ENCODE measurements at regions not wholly inside any gene's neighbourhood (a gene's known extent, or its start where the extent isn't known, plus 50 kb on each side); places are given as distances from the start of the nearest gene placed in this dataset.

DNA sequence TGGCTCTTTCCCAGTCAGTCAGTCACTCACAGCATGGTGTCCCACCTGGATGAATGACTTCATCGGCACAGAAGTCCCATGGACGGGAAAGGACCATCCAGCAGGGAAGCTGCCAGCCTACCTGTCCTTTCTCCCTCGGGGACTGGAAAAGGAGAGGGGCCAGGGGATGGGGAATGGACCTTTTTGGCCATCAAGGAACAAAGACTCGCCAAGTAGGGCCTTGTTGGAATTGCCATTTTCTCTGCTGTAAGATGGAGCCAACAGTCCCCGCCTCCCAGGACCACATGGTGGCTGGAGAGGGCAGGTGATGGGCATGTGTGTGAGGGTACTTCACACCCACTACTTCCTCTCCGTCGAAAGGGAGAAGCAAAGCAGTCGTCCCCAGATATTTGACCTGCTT lies 67.8 kb upstream of the LHX1 start:
- DNase-seq, result no peak

DNA sequence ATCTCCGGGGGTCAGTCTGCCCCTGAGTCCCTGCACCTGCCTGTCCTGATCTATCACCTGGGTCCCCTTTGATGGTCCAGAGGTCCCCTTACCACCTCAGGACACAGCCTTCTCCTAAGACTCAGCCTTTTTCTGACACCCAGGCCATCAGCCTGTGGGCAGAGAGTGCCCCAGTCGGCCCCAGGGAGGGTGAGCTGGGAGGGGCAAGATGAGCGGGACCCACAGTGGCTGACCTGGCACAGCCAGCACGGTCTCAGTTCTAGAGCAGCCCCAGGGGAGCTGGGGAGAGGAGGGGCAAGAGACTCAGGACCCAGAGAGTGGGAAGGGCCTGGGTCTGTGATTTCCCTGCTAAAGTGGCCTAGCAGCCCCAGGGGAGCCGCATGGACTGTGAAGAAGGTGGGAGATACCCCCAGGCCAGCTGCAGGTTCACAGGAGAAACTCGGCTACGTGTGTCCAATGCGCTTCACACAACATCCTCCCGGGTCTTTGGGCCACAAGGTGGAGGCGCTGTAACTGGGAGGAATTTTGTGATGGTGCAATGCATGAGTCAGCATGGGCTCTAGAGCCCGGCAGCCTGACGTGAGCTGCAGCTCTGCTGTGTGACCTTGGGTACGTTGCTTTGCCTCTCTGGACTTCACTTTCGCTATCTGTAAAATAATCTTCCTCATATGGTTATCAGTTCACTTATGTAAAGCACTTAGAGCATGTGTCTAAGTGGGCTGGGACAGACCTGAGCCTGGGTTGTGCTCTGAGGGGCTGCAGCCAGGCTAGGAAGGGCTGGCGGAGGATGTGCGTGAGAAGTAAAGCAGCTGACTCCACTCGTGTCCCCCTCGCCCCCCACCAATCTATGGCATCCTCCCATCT lies 67.2 kb upstream of the LHX1 start:
- no peak for DNase-seq

DNA sequence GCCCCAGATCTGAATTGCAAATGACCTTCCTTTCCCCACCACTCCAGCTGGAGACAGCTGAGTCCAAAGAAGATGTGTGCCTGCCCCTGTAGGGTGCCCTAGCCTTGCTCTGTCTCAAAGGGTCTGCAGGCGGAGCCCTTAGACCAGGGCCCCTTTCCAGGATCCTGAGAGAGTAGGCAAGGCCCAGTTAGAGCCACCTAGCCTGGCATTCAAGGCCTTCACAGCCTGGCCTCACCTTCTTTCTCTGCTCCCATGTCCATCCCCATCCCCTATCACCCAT lies 66.6 kb upstream of the LHX1 start:
- no peak for DNase-seq

DNA sequence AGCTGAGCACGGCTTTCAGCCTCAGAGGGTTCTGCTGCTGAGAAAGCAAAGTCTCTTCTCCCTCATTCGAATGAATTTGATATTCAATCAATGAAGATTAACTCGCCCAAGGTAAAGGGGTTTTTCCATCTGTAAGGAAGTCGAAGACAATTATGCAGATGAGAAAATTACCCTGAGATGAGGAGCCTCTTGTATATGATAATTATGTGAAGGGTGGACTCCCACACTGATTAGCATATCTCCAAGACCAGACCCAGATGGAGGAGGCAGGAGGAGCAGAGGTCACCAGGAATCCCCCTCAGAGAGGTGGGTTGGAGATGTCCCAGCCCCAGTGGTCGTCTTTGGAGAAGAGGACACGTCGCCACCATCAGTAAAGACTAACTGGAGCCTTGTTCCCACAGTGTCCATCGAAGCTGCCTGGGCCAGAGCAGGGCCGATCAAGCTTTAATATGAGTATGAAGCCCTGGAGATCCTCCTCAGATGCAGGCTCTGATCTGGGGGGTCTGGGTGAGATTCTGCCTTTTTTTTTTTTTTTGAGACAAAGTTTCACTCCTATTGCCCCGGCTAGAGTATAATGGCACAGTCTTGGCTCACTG lies 61.5 kb upstream of the LHX1 start:
- DNase-seq, result no peak

DNA sequence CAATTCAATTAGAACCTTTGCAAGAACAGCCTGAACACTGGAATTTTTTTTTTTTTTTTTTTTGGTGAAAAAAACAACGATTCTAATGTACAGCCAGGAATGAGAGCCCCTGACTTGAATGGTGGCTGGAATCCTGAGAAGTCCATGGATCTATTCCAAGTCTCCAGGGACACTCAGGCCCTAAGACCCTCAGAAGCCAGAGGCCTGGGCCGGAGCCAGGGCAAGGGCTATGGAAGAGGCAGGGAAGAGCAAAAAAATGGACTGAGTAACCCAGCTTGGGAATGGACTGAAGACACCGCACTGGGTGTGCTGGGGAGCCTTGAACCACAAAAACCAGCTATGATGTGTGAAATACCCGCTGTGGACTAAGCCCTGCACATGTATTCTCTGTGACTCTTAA lies 60.3 kb upstream of the LHX1 start:
- no peak for DNase-seq

DNA sequence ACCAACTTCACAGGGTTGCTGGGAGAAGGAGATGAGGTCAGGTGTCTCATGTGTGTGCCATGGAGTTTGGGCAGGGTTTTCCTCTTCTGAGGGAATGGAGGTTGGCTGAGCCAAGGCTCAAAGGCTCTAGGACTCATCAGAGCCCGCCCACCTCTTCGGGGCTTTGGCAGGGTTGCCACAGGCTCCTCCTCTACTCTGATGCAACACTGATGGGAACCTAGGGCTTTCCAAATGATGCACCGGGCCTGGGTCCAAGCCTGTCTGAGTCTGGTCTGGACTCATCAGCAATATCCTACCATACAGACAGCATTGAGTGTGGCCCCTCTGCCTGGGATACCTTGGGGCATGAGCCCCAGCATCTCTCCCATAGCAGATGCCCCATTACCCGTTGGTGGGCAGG lies 59.5 kb upstream of the LHX1 start:
- no peak for DNase-seq

DNA sequence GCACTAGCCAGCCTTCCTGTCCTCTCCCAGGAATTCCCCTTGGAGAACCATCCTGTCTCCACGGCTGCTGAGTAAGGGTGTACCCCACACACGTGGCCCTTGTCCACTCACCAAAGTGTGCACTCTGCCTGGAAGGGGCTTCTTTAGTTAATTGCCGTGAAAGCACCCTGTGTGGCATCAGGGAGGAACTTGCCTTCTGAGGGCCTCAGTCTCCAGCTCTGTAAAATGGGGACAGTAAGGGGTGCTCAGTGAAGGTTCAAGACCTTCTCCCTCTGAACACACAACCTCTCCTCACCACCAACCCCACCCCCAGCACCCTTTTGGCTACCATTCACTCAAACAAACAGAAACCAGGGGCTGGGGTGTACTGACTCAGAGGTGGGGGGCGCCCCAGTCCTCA lies 59.1 kb upstream of the LHX1 start:
- no peak for DNase-seq

DNA sequence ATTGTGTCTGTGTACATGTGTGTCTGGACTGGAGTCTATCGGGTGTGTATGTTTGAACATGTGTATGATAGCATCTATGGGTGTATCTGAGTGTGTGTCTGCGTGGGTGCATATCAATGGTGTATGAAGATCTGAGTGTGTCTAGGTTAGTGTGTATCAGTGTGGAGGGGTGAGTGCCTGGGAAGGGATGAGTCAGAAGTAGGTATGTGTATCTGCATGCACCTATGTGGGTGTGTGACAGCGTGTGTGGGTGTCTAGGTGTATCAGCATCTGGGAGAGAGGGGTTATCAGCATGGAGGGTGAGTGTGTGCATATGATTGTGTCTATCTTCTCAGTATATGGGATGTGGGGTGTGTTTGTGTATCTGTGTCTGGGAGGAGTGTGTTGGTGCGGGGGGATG lies 58.2 kb upstream of the LHX1 start:
- no peak for DNase-seq

DNA sequence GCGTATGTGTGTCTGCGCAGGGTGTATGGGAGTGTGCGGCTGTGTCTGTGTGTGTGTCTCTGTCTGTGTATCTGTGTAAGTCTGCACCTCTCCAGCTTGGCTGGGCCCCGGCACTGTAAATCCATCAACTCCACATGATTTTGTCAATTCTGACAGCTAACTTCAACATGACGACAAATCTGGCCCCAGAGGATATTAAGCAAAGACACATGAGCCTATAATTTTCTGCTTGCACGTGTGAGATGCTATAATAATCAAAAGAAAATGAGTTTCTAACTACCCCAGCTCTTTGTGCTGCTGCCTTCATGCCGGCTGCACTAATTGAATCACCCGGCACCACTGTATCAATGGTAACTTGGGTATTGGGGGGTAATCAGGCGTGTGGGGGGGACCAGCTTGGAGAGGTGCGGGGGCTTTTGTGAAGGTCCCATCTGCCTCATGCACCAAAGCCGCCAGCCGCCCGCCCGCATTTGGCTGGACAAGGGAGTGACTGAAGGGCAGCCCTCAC lies 57.6 kb upstream of the LHX1 start:
- DNase-seq, result no peak

DNA sequence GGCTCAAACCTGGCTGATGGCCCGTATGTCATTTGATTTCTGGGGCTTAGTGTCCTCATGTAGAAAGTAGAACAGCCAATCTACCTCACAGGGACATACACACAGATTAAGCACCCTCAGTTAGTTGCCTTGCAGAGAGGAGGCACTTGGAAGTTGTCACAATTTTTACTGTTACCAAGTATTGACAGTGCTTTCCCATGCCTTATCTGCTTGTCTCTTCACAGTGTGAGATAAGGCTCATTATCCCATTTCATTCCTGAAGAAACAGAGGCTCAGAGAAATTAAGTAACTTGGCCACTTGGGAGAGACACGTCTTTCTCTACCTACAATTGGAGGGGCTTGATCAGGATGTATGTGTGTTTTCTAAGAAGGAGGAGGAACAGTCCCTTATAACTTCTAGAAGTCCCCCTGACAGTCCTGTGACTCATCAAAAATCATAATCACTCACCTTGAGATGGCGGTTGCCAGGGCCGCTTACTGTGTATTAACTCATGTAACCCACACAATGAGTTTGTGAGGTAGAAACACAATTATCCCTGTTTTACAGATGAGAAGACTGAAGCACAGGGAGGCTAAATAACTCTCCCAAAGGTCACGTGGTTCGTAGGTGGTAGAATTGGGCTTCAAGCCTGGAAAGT lies 56.9 kb upstream of the LHX1 start:
- DNase-seq, result no peak

DNA sequence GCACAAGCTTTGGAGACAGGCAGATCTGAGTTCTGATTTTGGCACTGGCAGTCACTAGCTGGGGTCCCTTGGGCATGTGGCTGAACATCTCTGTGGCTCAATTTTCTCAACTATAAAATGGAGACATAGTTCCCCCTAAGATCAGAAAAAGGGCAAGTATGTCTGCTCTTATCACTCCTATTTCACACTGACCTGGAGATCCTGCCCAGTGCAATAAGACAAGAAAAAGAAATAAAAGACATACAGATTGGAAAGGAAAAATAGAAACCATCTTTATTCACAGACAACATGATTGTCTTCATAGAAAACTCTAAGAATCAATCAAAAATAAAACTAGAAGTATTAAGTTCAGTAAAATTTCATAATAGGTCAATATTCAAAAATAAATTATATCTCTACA lies 56.0 kb upstream of the LHX1 start:
- no peak for DNase-seq

DNA sequence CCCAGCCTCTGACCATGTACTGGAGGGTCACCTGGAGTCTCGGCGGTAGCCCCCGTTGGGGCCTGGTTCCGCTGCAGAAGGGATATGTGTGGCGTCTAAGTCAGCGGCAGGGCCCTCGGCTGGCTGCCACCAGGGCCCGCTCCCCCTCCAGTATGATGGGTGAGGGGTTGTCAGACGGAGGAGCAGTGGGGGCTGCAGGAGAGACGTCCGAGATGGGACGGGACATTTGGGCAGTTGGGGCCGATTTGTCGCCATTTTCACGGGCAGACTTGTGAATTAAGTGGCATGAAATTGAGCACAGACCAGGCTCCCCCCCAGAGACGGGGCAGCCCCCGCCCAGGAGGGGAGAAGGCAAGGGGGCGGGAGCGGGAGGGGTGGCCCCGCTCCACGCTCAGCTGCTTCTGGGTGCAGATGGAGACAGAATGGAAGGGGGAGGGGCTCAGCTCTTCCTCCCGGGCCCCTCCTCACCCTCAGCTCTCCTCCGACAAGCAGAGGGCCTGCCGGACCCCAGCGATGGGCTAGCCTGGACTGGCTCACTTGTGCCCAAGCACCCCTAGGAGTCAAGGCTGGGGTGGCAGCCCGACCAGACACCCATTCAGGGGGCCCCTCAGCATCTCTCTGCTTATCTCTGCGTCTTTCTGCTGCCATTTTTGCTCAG lies 52.7 kb upstream of the LHX1 start:
- DNase-seq, result no peak

DNA sequence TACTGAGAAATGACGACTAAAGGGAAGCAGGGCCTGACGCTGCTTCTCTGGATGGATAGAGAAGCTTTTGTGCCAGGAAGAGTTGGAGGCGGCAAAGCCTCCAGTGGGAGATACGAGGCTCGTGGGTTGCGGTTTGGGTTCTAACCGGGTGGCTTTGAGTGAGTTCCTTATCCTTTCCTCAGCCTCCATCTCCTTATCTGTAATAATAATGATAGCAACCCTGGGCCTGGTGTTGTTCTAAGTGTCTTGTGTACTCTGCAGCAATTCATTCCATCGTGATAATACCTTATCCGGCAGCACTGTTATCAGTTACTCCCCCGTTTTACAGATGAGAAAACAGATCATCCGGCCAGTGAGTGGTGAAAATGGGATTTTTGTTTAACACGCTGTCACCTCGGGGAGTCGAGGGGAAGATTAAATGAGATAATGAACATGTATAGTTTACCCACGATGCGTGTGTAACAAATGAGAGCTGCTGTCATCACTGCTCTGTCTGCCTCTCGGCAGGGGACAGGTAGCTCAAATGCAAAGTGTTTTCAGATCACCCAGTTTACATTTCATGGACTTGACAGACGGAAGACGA lies 52.0 kb upstream of the LHX1 start:
- no peak for DNase-seq

DNA sequence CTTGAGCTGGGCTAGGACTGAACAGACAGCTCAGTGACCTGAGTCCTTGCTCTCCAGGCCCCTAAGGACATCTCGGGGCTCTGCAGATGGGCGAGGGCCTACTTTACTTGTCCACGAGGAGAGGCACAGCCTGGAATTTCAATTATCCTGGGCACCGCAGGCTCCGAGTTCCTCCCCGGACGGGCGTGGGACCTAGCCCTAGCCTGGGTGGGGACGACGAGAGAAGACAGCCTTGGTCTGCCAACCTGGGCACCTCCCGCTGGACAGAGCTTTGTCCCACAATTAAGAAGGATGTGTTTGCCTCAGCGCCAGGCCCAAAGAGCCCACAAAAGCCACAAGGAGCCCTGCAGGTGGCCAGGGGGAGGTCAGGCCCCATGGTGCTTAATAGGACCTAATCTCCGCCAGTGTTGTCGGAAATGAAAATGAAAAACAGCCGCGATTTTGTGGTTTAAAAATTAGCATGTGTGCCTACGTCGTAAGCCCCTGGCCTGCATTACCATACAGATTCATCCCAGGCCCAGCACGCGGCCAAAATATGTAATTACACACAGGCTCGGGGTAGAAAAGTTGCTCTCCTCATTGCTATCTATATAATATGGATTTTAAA lies 51.4 kb upstream of the LHX1 start:
- no peak for DNase-seq
